Activated gamma-delta T cell treated with anti-CD3 and anti-CD28 coated beads, Interleukin-2, amount 50 U/mL, for 16 hours (primary cell): ENCODE measurements at regions not wholly inside any gene's neighbourhood (a gene's known extent, or its start where the extent isn't known, plus 50 kb on each side); places are given as distances from the start of the nearest gene placed in this dataset.

ENCODE experiments used
- DNase-seq: peaks from one replicate; pipeline ENCODE4 v3.0.0-alpha.2; 2020; ENCODE audit warnings: low read depth

DNA sequence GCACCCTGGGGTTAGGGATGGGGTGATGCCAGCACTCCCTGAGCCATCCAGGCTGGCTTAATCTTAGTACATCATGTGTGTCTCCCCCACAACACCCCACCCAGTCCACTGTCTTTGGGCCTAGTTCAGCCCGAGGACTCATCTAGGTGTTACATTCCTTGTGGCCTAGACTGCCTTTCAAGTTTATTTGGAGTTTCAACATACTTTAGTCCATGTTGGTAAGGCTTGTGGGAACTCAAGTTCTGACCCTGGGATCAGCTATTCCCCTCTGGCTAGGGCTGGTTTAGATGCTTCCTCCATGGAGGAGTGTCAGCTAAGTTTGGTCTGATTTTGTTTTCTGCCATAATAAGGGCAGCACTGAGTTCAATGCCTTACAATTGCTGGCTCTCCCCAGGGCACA, 302.4 kb downstream of the SMARCA2 start:
- no peak for DNase-seq

DNA sequence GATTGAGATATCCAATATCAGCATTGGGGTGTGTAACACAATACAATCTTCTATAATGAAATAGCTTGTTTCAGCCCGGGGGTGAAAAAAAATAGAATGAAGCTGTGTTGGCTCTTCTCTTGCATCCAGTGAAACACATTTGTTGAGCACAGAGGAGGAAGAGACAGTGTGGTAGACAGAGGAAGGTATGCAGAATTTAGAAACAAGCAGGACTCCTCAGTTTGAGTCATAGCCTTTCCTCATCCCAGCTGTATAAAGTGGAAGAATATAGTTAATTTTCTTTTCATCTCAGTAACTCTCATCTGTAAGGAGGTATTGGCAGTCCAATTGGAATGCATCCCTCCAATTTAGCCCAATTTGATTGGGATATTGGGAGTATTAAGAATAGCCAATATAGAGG, 302.2 kb upstream of the VLDLR start:
- no peak for DNase-seq

DNA sequence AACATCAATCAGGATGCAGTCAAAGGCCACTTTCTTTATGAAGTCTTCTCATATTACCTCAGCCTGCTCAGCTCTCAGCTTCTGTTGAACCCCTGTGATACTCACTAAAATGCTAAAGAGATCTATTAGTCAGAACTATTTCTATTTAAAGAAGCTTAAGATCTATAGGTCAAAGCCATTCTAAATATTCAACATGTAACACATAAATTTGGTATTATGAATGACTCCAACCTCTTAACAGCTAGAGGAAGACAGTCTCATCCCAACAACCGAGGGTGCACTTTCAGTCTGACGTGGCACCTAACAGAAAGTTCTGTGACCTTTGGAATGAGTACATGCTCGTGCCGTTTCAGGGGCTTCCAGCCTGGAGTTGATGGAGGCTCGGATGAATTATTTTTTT, 301.5 kb upstream of the VLDLR start:
- DNase-seq = no peak

DNA sequence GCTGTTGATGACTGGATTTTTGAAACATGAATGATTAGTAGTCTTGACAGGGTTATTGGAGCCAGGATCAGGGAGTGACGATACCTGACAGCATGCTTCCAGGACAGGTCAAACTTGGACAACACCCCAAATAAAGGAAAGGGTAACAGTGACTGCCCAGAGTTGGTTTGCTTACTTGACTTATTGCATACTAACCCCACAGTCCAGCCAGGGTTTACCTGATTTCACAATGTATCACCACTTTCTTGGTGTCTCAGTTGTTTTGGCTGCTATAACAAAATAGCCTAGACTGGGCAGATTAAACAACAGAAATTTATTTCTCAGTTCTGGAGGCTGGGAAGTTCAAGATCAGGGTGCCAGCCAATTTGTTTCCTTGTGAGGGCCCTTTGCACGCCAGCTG, 301.0 kb upstream of the VLDLR start:
- DNase-seq = no peak

DNA sequence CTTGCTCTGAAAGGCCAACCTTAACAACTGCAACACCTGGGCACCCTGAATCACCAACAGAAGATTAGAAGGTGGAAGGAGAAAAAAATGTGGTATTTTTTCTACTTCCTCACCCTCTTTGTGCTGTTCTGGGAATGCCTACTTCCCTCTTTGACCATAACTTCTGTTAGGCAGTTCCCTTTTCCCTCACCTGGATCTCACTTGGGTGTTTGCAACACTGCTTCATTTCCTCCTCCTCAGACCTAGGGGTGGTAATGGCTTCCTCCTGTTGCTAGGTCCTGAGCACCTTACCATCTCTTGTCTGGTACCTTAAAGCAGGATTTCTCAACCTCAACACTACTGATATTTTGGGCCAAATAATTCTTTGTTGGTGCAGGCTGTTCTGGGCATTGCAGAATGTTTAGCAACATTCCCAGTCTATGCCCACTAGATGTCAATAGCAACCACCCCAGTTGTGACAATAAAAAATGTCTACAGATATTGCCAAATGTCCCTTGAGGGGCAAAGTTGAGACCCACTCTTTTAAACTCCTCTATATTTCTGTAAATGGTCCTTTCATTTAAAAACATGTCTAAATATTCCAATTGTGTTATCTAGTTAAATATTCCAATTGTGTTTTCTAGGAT, 300.0 kb upstream of the VLDLR start:
- DNase-seq = no peak

DNA sequence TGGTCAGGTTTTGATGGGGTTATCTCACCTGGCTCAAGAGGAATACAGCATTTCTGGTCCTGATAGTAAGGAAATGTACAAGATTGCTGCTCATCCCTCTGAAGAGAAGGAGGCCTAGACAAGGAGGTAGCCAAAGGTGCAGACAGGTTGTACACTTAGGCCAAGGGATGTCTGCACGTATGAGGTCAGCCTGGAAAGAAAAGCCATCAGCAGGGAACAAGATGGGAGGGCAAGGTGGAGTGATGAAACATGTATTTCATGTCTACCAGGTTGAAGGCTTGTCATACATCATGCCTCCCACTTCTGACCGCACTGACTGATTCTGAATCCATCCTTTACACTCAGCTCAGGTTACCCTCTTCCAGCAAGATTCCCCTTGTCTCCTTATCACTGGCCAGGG, 296.8 kb upstream of the VLDLR start:
- no peak for DNase-seq

DNA sequence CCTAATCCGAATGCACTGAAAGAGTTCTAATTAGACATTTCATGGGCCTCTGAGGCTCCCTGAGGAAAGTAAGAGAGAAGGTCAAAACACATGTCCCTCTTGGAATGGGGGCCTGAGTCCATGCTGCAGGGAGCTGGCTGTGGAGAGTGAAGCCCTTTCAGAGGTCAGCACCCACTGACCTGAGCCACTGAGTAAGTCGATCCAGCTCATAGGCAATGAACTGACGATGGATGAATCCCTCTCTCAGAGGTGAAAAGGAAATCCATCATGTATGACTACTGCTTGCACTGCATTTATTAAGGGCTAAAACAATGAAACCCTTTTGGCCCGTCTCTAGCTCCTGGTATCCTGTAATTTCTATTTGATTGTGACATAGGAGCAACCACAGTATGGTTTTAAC, 288.9 kb upstream of the VLDLR start:
- no peak for DNase-seq

DNA sequence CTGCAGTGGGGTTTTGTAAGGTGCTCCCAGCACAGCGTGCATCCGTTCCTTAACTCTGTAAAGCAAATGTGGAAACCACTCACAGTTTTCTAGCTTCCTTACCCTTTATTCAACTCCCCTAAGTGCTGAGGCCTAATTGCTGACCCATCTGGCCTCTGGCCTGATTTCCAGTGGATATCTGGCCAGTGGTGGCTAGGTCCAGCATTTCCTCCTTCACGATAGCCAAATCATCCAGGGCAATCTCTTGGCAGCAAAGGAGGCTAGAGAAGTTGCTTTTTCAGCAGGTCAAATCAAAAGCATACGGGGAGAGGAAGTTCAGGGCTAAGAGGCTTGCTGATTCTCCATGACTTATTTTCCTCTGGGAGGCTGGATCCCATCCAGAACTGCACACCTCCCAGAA, 286.3 kb upstream of the VLDLR start:
- DNase-seq = no peak

DNA sequence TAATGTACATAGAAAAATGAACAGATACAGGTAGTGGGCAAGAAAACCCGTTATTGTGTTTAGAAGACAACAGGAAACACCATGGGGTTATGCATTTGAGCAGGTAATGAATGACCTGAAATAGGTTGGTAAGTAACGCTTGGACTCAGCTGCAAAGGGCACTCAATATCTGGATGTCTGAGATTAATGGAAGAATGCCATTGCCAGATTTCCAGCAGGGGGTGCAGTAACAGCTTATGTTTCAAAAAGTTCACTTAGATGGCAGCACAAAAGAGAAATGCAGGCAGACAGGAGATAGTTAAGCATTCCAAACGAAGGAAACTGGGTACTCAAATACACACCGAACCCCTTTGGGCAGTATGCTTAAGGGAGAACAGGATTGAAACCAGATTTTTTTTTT, 285.5 kb upstream of the VLDLR start:
- DNase-seq = no peak

DNA sequence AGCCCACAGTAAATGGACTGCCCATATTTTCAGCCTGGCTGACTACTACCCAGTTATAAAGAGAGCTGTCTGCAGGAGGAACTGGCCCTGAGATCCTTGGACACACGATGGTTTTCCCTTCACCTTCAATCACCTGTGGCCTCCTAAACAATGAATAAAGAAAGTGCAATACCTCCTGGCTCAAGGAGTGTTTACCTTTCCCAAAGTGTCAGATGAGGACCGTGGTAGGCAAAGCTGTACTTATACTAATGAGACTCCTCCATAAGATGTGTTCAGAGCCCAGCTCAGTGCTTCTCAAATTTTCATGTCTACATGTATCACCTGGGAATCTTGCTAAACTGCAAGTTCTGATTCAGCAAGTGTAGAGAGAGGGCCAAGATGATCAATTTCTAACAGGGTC, 284.5 kb upstream of the VLDLR start:
- DNase-seq = no peak

DNA sequence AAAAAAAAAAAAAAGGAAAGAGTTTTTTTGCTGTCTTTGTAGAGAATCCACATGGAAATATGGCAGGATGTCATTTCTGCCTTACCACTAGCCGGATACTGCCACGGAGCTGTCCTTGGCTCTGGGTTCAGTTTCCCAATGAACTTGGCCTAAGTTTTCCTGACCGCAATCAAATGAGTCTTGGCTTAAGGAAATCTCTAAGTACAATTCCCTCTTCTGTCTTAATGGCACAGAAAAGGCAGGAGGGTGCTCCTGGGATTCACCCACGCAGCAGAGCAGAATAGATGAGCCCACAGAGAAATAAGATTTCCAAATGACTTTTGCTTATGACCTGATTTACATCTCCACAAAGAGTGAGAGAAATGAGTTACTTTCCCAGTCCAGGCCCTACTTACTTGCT, 284.0 kb upstream of the VLDLR start:
- no peak for DNase-seq

DNA sequence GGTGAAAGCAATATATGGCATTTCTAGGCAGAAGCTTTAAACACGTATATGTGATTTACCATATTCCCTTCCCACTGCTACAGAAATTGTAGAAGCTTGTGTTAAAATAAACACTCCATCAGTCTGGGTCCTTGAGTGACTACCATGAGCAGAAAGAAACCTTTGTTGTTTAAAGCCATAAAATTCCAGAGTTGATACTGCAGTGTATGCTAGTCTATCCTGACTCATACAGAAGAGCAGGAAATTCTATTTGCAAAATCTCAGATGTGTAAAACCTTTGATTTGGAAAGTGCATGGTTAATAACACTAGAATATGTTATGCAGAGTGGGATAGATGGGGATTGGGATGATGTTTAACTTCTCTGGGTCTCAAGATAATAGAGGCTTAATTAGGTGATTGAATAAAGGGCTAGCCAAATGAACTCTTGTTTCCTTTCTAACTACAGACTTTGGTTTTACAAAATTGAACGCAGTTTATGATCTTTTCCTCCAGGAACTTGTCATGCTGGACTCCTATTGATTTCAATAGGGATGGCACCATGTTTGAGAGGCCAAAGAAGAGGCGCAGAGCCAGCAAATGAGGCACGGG, 282.7 kb upstream of the VLDLR start:
- DNase-seq = no peak

DNA sequence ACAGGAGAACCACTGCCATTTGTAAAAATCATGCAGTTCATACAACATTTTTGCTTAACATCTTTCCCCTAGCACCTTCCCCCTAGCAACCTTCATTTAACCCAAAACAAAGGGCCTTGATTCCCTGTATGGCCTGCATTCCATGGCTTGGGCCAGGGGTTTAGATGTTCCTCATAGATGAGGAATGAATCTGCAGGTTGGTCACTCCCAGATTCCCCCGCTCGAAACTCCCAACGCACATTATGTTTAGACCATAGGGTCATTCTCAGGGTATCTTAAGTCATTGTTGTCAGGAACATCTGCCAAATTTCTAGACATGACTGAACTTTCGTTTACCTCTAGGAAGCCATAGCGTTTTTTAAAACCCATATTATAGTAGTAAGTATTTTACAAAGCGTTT, 282.2 kb upstream of the VLDLR start:
- DNase-seq = no peak

DNA sequence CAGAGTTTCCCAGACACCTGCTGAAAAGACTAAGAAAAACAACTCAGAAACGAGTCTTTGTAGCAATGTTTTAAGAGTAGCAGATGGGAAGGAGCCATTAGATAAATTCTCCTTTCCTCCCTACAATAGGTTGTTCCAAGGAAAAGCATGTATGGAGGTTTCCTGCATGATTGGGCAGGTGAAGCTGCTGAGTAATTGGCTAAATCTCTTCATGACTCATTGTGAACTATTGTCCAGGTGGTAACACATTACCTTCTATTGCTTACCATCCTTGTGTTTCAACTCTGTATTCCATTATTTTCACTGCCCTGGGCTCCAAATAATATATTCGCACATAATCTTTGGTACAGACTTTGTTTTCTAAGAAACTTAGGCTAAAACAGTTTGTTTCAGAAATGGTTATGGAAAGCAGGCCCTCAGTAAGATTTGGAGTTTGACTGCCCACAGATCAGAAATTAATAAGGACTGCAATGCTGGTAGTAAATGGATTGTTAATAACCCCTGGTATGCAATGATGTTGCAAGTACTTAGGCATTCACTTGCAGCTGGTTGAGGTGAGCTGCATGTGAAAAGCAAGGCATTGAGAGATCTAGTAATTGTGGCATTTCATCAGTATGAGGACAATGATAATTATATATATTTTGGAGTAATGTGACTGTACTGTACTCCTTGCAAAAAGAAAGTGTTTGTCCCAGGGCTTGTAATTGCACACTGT, 281.4 kb upstream of the VLDLR start:
- no peak for DNase-seq

DNA sequence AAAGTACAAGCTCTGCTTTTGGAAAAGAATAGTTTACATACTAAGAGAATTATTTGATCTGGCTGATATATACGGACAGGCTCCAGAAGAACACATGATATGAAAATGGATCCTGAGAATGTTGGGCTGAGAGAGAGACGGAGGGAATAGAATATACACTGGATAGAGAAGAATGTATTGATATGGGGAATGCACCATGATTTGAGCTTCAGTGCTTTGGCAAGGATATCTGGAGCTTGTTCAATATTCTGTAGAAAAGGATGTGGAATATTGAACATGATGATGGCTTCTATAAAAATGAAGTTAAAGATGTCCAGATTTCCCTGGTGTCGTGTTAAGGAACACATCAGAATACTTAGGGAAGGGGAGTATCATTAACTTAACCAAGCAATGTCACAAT, 280.5 kb upstream of the VLDLR start:
- no peak for DNase-seq

DNA sequence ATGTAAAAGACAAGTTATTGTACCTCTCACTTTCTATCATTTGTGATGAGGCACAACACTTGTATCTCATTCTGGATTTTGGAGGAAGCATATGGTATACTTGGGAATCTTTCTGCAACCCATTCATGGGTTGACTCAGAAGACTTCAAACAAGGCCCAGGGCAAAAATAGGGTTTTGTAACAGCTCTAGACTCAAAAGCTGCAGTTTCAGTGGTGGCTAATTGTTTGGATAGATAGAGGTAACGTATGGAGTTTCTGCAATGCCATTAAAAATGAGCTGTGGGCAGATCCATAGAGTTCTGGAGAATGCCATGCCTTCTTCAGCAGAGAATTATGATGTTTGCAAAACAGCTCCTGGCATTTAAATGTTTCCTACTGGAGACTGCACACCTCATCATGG, 279.6 kb upstream of the VLDLR start:
- no peak for DNase-seq

DNA sequence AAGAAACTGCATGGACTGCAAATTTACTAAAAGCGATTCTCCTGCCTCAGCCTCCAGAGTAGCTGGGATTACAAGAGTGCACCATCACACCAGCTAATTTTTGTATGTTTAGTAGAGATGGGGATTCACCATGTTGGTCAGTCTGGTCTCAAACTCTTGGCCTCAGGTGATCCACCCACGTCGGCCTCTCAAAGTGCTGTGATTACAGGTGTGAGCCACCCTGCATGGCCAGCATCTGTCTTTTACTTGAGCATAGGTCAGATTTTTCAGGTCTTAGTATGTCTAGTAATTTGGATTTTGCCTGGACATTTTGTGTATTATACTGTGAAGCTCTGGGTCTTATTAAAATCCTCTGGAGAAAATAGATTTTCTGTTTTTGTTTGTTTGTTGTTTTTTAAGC, 277.8 kb upstream of the VLDLR start:
- no peak for DNase-seq

DNA sequence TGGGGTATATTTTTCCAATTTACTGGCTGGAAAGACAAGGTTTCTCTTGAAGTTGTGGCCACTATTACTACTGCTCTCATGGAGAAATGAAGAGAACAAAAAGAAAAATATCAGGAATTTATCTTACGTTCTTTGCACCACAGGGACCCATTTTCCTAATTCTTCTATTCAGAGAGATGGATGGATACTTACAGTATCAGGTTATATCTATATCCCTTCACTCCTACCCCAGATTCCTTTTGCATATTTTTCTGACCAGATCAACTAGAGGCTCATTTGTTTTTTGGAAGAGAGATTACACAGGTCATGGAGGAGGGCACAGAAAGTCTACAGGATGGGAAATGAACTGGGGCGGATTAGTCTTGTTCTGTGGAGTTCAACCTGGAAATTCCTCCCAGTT, 277.2 kb upstream of the VLDLR start:
- DNase-seq = no peak

DNA sequence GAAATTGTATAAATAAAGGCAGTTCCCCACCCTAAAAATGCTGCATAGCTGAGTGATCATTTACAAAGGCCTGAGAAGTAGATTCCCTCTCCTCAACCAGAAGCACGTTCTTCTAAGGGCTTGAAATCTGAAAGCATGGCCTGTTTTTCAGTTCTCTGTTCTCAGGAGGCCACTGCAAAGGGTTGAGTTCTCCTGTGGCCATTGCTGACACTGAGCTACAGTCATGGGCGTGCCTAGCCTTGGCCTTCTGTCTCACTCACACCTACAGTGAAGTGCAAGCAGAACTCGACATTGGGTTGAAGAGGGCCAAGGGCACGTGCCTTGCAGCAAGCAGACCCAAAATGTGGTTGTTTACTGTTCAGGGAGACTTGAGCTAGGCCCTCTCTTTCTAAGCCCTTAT, 276.6 kb upstream of the VLDLR start:
- DNase-seq = no peak

DNA sequence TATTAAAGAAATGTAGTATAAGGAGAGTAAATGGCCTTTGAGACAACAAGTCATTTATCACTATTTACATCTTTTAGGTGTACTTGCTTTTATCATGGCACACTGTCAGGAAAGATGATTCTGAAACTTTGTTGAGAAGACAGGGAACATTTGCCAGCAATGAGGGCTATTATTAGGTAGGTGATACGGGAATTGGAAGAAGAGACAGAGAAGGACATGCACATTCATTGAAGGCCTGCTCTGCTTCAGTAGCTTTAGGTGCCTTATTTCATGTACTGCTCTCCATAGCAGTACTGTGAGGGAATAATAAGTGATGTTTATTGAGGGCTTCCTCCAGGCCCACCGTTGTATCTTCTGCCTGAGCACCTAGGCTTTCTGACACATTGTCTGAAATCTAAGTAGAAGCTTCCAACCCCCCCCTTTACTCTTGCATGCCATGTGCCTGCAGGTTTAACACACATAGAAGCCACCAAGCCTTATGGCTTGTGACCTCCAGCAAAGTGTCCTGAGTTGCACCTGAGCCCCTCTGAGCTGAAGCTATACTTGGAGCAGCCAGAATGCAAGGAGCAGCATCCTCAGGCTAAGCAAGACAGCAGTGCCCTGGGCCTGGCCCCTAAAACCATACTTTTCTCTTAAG, 275.2 kb upstream of the VLDLR start:
- DNase-seq = no peak

DNA sequence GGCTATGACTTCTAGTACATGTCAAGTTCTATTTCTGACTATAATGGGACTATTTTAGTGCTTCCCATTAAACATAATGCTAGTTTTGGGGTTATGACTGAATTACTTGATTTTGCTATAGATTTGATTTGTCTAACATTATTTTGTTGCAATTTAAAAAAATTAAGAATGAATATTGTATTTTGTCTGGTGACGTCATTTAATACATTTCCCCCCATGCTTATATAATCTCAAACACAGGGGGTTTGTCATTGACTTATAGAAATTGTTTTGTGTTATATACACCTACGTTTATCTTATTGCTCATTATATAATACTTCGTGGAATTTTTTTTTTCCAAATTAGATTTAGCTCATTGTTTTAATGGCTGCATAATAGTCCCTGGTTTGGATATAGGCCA, 270.3 kb upstream of the VLDLR start:
- no peak for DNase-seq

DNA sequence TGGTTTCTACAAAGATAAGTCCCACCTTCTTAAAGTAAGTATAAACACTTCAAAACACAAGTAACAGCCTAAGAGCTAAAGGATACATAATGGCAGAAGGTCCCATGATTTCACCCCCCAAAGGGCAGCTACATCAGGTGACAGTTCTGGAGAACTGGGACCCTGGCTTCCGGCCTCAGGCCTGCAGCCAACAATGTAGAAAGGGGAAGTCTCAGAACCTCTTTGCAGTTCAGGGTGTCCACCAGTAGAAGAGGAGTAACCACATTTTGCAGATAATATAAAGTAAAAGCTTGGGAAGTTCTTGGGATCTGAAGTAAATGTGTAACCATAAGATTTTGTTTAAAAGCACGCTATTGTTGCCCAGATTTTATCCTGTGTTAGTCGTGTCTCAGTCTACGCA, 267.4 kb upstream of the VLDLR start:
- DNase-seq = no peak
